ENCODE measurements at regions not wholly inside any gene's neighbourhood (a gene's known extent, or its start where the extent isn't known, plus 50 kb on each side); places are given as distances from the start of the nearest gene placed in this dataset.

DNA sequence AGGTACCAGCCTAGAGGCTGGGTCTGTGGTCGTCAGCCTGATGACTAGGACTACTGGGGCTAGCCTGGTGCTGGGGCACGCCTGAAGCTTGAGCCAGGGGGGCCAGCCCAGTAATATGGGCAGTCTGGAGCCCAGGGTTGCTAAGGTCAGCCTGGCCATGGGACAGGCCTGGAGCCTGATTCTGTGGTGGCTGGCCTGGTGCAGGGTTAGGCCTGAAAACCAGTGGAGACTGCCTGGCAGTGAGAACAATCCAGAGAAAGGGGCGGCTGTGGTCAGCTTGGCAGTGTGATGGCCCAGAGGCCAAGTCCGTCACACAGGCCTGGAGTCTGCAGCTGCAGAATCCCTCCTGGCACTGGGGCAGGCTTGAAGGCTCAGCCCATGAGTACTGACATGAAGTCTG, 445.8 kb downstream of the SATB2 start (continued):
- TF ChIP-seq REST (IDR thresholded peaks at IDR 0.05) (no peak), RAD21 (IDR thresholded peaks at IDR 0.05) (no peak)

- Histone ChIP-seq H3K36me3 (ENCODE audit: control insufficient read depth in 4 of 4, insufficient read depth in 3 of 4, low read depth in 1 of 4, low read length in 3 of 4) (no peaks in the 10 kb centered on the region), H3K27ac (ENCODE audit: low read depth in 1 of 2, low read length in 2 of 2) (no peak overlapping the region), H3K27me3 (ENCODE audit: control insufficient read depth in 4 of 4, insufficient read depth in 4 of 4, low read length in 3 of 4) (no peaks in the 10 kb centered on the region), H3K4me1 (ENCODE audit: control insufficient read depth in 4 of 4, insufficient read depth in 4 of 4, low read length in 3 of 4) (no peaks in the 10 kb centered on the region), H3K9ac (ENCODE audit: low read depth in 1 of 2, low read length in 2 of 2) (no peak overlapping the region), H3K9me3 (ENCODE audit: control insufficient read depth in 4 of 4, low read length in 3 of 4) (no peaks in the 10 kb centered on the region), H3K4me3 (ENCODE audit: low read depth in 1 of 3, low read length in 3 of 3) (no peak overlapping the region)
- no peak for DNase-seq (ENCODE audit: low spot score)
- no peak for TF ChIP-seq HNF4A (conservative IDR thresholded peaks at IDR 0.05)
- TF ChIP-seq SP1 (IDR thresholded peaks at IDR 0.05), result no peak
- TF ChIP-seq, protein P1, sequence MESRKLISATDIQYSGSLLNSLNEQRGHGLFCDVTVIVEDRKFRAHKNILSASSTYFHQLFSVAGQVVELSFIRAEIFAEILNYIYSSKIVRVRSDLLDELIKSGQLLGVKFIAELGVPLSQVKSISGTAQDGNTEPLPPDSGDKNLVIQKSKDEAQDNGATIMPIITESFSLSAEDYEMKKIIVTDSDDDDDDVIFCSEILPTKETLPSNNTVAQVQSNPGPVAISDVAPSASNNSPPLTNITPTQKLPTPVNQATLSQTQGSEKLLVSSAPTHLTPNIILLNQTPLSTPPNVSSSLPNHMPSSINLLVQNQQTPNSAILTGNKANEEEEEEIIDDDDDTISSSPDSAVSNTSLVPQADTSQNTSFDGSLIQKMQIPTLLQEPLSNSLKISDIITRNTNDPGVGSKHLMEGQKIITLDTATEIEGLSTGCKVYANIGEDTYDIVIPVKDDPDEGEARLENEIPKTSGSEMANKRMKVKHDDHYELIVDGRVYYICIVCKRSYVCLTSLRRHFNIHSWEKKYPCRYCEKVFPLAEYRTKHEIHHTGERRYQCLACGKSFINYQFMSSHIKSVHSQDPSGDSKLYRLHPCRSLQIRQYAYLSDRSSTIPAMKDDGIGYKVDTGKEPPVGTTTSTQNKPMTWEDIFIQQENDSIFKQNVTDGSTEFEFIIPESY (IDR thresholded peaks at IDR 0.05), result no peak
- no peak for TF ChIP-seq REST (IDR thresholded peaks at IDR 0.05)
- TF ChIP-seq YY1 (IDR thresholded peaks at IDR 0.05), result no peak
- TF ChIP-seq JUND (IDR thresholded peaks at IDR 0.05), result no peak
- TF ChIP-seq CTCF (IDR thresholded peaks at IDR 0.05; ENCODE audit: low read depth, low read length, missing input control), result no peak
- no peak for TF ChIP-seq GABPA (IDR thresholded peaks at IDR 0.05 in 1 of 2, conservative IDR thresholded peaks at IDR 0.05 in 1 of 2)
- no peak for TF ChIP-seq FOXA2 (IDR thresholded peaks at IDR 0.05)
- TF ChIP-seq EGR1 (IDR thresholded peaks at IDR 0.05; ENCODE audit: low read depth in 2 of 2), result no peak
- TF ChIP-seq RXRA (IDR thresholded peaks at IDR 0.05), result no peak
- TF ChIP-seq TAF1 (conservative IDR thresholded peaks at IDR 0.05), result no peak
- no peak for TF ChIP-seq NR2F2 (IDR thresholded peaks at IDR 0.05)
- no peak for TF ChIP-seq RAD21 (IDR thresholded peaks at IDR 0.05)
- WGBS, result 52% methylated on average over 1 of the region's 1 CpG
Observed at GRCh38 chr2:198994678-198995077, 463.1 kb downstream of the SATB2 start.

Data from liver (tissue), 8 donors.